HCT116 (cell line): ENCODE measurements at regions not wholly inside any gene's neighbourhood (a gene's known extent, or its start where the extent isn't known, plus 50 kb on each side); places are given as distances from the start of the nearest gene placed in this dataset.

Experiments used
- ATAC-seq: fragments of 200-7000 bp; cut with Tn5 transposase; 2 replicates; pipeline ENCODE4 v1.9.1; 2020; ENCODE audit warnings: mild to moderate bottlenecking, moderate library complexity
- BruUV-seq: library from RNA; stranded (reverse); fragments of 400-500 nt; replicated peaks from 2 replicates; lab custom pipeline; 2021; lab: Mats Ljungman, UMichigan
- CTCF ChIA-PET: fragments of 300-600 bp; sonication (Branson Sonifier 250); formaldehyde crosslinking; loops from one replicate; lab custom pipeline; 2021; ENCODE audit warnings: antibody characterized with exemption; lab: Charles Lee
- POLR2A ChIA-PET: fragments of 300-600, 350-600 bp; sonication (Branson Sonifier 250); formaldehyde crosslinking; loops from one replicate; lab custom pipeline; 2021; ENCODE audit warnings: antibody characterized with exemption; lab: Charles Lee
- RAD21 ChIA-PET, 2 experiments: fragments of 300-600 bp; sonication (Branson Sonifier 250); formaldehyde crosslinking; loops; one replicate each; lab custom pipeline; 2023; ENCODE audit warnings: low total read pairs in 2 of 2; ENCODE audit not compliant: uncharacterized antibody in 2 of 2, unreplicated experiment in 2 of 2, low non-redundant PET in 1 of 2; lab: Charles Lee
- DNase-seq: peaks from one replicate; pipeline ENCODE4 v3.0.0-alpha.2; 2010; ENCODE audit warnings: low read depth, low spot score
- H2AFZ ChIP-seq: fragments of 200-600 bp; shearing (Covaris generic), sonication (generic); 2 replicates; pipeline ENCODE4 v1.6.1; 2017; ENCODE audit warnings: low read depth, mixed run types, mixed read lengths, antibody characterized with exemption, low read length; ENCODE audit not compliant: poor library complexity, severe bottlenecking
- H3K27ac ChIP-seq: 2 replicates; pipeline ENCODE4 v1.5.1; 2012; ENCODE audit warnings: low read depth, low read length
- H3K27me3 ChIP-seq: fragments of 200-600 bp; sonication (generic); 2 replicates; pipeline ENCODE4 v1.6.1; 2016; ENCODE audit warnings: mixed run types, low read length, mixed read lengths; ENCODE audit not compliant: insufficient read depth
- H3K36me3 ChIP-seq, 2 experiments: fragments of 200-500 bp in 1 of 2; fragments of 200-600 bp in 1 of 2; sonication (Bioruptor generic) in 1 of 2; sonication (generic) in 1 of 2; 2 replicates each; pipeline versions ENCODE4 v1.5.1 to v1.6.1; 2014 to 2016; ENCODE audit warnings: low read length in 2 of 2, inconsistent platforms in 1 of 2, mixed read lengths in 1 of 2, mixed run types in 1 of 2; ENCODE audit not compliant: insufficient read depth in 2 of 2, control insufficient read depth in 1 of 2
- H3K4me1 ChIP-seq, 2 experiments: fragments of 200-600 bp in 1 of 2; sonication (generic) in 1 of 2; 2 replicates each; pipeline versions ENCODE4 v1.5.1 to v1.6.1; 2012 to 2017; ENCODE audit warnings: low read length in 2 of 2, inconsistent platforms in 1 of 2, mild to moderate bottlenecking in 1 of 2, mixed read lengths in 1 of 2, mixed run types in 1 of 2, moderate library complexity in 1 of 2; ENCODE audit not compliant: insufficient read depth in 2 of 2, control insufficient read depth in 1 of 2
- H3K4me2 ChIP-seq: fragments of 200-600 bp; sonication (generic); 2 replicates; pipeline ENCODE4 v1.6.1; 2017; ENCODE audit warnings: mixed run types, low read length, mixed read lengths
- H3K4me3 ChIP-seq, 2 experiments: fragments of 200-600 bp in 1 of 2; sonication (generic) in 1 of 2; replicated peaks in 1 of 2; 2 replicates each; pipeline ENCODE4 v1.5.1; 2011 to 2016; ENCODE audit warnings: low read length in 2 of 2, control low read depth in 1 of 2, low read depth in 1 of 2, mild to moderate bottlenecking in 1 of 2, mixed read lengths in 1 of 2, mixed run types in 1 of 2
- H3K79me2 ChIP-seq: fragments of 200-600 bp; sonication (generic); 2 replicates; pipeline ENCODE4 v1.6.1; 2017; ENCODE audit warnings: mild to moderate bottlenecking, mixed run types, low read length, moderate library complexity, mixed read lengths; ENCODE audit not compliant: insufficient read depth
- H3K9ac ChIP-seq: fragments of 200-600 bp; sonication (generic); 2 replicates; pipeline ENCODE4 v1.6.1; 2016; ENCODE audit warnings: low read length, mixed read lengths
- H3K9me2 ChIP-seq: fragments of 200-600 bp; sonication (generic), shearing (Covaris generic); 2 replicates; pipeline ENCODE4 v1.6.1; 2017; ENCODE audit warnings: mixed run types, mild to moderate bottlenecking, moderate library complexity; ENCODE audit not compliant: insufficient read depth
- H3K9me3 ChIP-seq, 2 experiments: fragments of 200-500 bp in 1 of 2; fragments of 200-600 bp in 1 of 2; sonication (Bioruptor generic) in 1 of 2; sonication (generic) in 1 of 2; 2 replicates each; pipeline ENCODE4 v1.6.1; 2014 to 2017; ENCODE audit warnings: low read length in 2 of 2, mixed read lengths in 2 of 2, inconsistent platforms in 1 of 2, low read depth in 1 of 2, mild to moderate bottlenecking in 1 of 2, mixed run types in 1 of 2, moderate library complexity in 1 of 2; ENCODE audit not compliant: control insufficient read depth in 1 of 2, insufficient read depth in 1 of 2
- H4K20me1 ChIP-seq: fragments of 200-600 bp; sonication (generic), shearing (Covaris generic); 2 replicates; pipeline ENCODE4 v1.6.1; 2017; ENCODE audit warnings: mixed run types, mild to moderate bottlenecking, moderate library complexity; ENCODE audit not compliant: insufficient read depth
- ATF3 ChIP-seq: IDR thresholded peaks from 2 replicates; pipeline ENCODE4 v1.6.1; 2012
- CEBPB ChIP-seq: IDR thresholded peaks from 2 replicates; pipeline ENCODE4 v1.6.1; 2012; ENCODE audit warnings: low read depth
- CTCF ChIP-seq, 3 experiments: fragments of 200-600 bp in 1 of 3; sonication (generic) in 1 of 3; IDR thresholded peaks in 2 of 3; conservative IDR thresholded peaks in 1 of 3; 2 replicates each; pipeline ENCODE4 v1.5.1; 2012 to 2017; ENCODE audit warnings: low read depth in 2 of 3, low read length in 2 of 3, antibody characterized with exemption in 1 of 3, borderline replicate concordance in 1 of 3, control low read depth in 1 of 3, mild to moderate bottlenecking in 1 of 3, mixed read lengths in 1 of 3, mixed run types in 1 of 3, moderate library complexity in 1 of 3; ENCODE audit not compliant: insufficient read depth in 1 of 3
- EZH2phosphoT487 ChIP-seq: fragments of 200-600 bp; IDR thresholded peaks from 2 replicates; pipeline ENCODE4 v1.6.1; 2018; ENCODE audit warnings: antibody characterized with exemption, borderline replicate concordance
- JUND ChIP-seq: IDR thresholded peaks from 2 replicates; pipeline ENCODE4 v1.6.1; 2012
- POLR2AphosphoS5 ChIP-seq: IDR thresholded peaks from 2 replicates; pipeline ENCODE4 v1.6.1; 2011; ENCODE audit warnings: mild to moderate bottlenecking, low read depth, low read length, moderate library complexity
- REST ChIP-seq: IDR thresholded peaks from 2 replicates; pipeline ENCODE4 v1.6.1; 2012; ENCODE audit warnings: low read depth
- SRF ChIP-seq: IDR thresholded peaks from 2 replicates; pipeline ENCODE4 v1.6.1; 2012; ENCODE audit warnings: low read depth
- TCF7L2 ChIP-seq: IDR thresholded peaks from 2 replicates; pipeline ENCODE4 v1.7.0; 2011; ENCODE audit warnings: borderline replicate concordance, inconsistent platforms; ENCODE audit not compliant: insufficient read depth, insufficient read length; ENCODE audit errors: extremely low read depth
- ZBTB33 ChIP-seq: IDR thresholded peaks from 2 replicates; pipeline ENCODE4 v1.6.1; 2011; ENCODE audit warnings: mild to moderate bottlenecking, low read length, moderate library complexity; ENCODE audit not compliant: insufficient replicate concordance; ENCODE audit errors: extremely low read depth
- intact Hi-C: fragments of 100-400 bp; cut with micrococcal nuclease; formaldehyde crosslinking; loops from 2 replicates; pipeline ENCODE4 v1.10.0; 2022

GRCh38 chr14:37843954-37844607 lies 248.7 kb downstream of the TTC6 start:
- CTCF ChIA-PET: no interaction called here
- Histone ChIP-seq H3K4me2 (no peak overlapping the region), H3K36me3 (no peaks in the 10 kb centered on the region), H3K27me3 (0 out of 2 replicates have a peak, but pooled peaks cover 4% of the 10 kb centered on the region), H2AFZ (no peak overlapping the region), H3K4me1 (no peaks in the 10 kb centered on the region), H3K9me3 (no peaks in the 10 kb centered on the region), H3K9ac (no peak overlapping the region), H3K4me3 (no peak overlapping the region), H3K27ac (no peak overlapping the region), H3K79me2 (no peaks in the 10 kb centered on the region), H3K9me2 (no peaks in the 10 kb centered on the region), H4K20me1 (no peaks in the 10 kb centered on the region)
- TF ChIP-seq TCF7L2: no peak
- no peak for TF ChIP-seq CEBPB
- TF ChIP-seq SRF: no peak
- no peak for TF ChIP-seq JUND
- TF ChIP-seq ZBTB33: no peak
- no peak for TF ChIP-seq CTCF (IDR thresholded peaks at IDR 0.05 in 2 of 3, conservative IDR thresholded peaks at IDR 0.05 in 1 of 3; ENCODE audit: borderline replicate concordance in 1 of 3, insufficient read depth in 1 of 3, low read depth in 2 of 3, low read length in 2 of 3)
- TF ChIP-seq ATF3: no peak
- no peak for TF ChIP-seq REST
- TF ChIP-seq EZH2phosphoT487: no peak
- no peak for TF ChIP-seq POLR2AphosphoS5
- RAD21 ChIA-PET: no interaction called here
- POLR2A ChIA-PET: no interaction called here
- BruUV-seq: no TSS peak
- ATAC-seq (no peak), DNase-seq (no peak)
- intact Hi-C loops: no loop called here
